ENCODE measurements at regions not wholly inside any gene's neighbourhood (a gene's known extent, or its start where the extent isn't known, plus 50 kb on each side); places are given as distances from the start of the nearest gene placed in this dataset.

GRCh38 chr2:18663861-18664260 is 74.5 kb upstream of the NT5C1B start:
- TF ChIP-seq CTCF (IDR thresholded peaks at IDR 0.05; ENCODE audit: insufficient read depth, low read length) (no peak), POLR2AphosphoS5 (IDR thresholded peaks at IDR 0.05; ENCODE audit: low read depth) (no peak), GABPA (IDR thresholded peaks at IDR 0.05; ENCODE audit: low read depth) (no peak), REST (IDR thresholded peaks at IDR 0.05; ENCODE audit: insufficient replicate concordance, low read depth) (no peak), SPI1 (IDR thresholded peaks at IDR 0.05; ENCODE audit: borderline replicate concordance, low read depth) (no peak)
